Endothelial cell of umbilical vein (primary cell): ENCODE measurements at regions not wholly inside any gene's neighbourhood (a gene's known extent, or its start where the extent isn't known, plus 50 kb on each side); places are given as distances from the start of the nearest gene placed in this dataset.

Source experiments
- BruUV-seq: library from RNA; stranded (reverse); fragments of 400-500 nt; replicated peaks from 2 replicates; lab custom pipeline; 2021; lab: Mats Ljungman, UMichigan
- CTCF ChIA-PET: fragments of 300-600, 350-600 bp; sonication (Branson Sonifier 250); formaldehyde crosslinking; loops from one replicate; lab custom pipeline; 2021; ENCODE audit warnings: antibody characterized with exemption, inconsistent platforms; lab: Charles Lee
- POLR2A ChIA-PET: fragments of 300-600, 350-600 bp; sonication (Branson Sonifier 250); formaldehyde crosslinking; loops from one replicate; lab custom pipeline; 2021; ENCODE audit warnings: antibody characterized with exemption, inconsistent platforms; lab: Charles Lee
- DNase-seq: peaks from one replicate; pipeline ENCODE4 v3.0.0-alpha.2; 2011; ENCODE audit warnings: low read depth, low spot score
- FAIRE-seq: peaks from 2 replicates; lab custom pipeline; 2011; peaks lifted over from hg19 to GRCh38; lab: Jason Lieb, UNC
- H2AFZ ChIP-seq: 2 replicates; pipeline ENCODE4 v1.6.0; 2012; ENCODE audit warnings: low read depth, low read length, control low read depth, inconsistent platforms
- H3K27ac ChIP-seq: 2 replicates; pipeline ENCODE4 v1.5.1; 2011; ENCODE audit warnings: low read depth, mild to moderate bottlenecking, control low read depth, low read length, moderate library complexity; ENCODE audit not compliant: insufficient read depth
- H3K27me3 ChIP-seq, 2 experiments: 2 replicates each; pipeline versions ENCODE4 v1.6.0 to v1.6.1; 2011; ENCODE audit warnings: low read length in 2 of 2, mixed read lengths in 1 of 2; ENCODE audit not compliant: control insufficient read depth in 2 of 2, insufficient read depth in 2 of 2
- H3K36me3 ChIP-seq, 2 experiments: 2 replicates in 1 of 2; 3 replicates in 1 of 2; pipeline ENCODE4 v1.5.1; 2011; ENCODE audit warnings: low read length in 2 of 2, mild to moderate bottlenecking in 1 of 2, moderate library complexity in 1 of 2; ENCODE audit not compliant: control insufficient read depth in 2 of 2, insufficient read depth in 2 of 2; ENCODE audit errors: extremely low read depth in 1 of 2
- H3K4me1 ChIP-seq: 3 replicates; pipeline ENCODE4 v1.5.1; 2011; ENCODE audit warnings: mild to moderate bottlenecking, low read length; ENCODE audit not compliant: control insufficient read depth, insufficient read depth; ENCODE audit errors: extremely low read depth
- H3K4me2 ChIP-seq: 2 replicates; pipeline ENCODE4 v1.6.1; 2011; ENCODE audit warnings: low read length, control low read depth, mixed read lengths; ENCODE audit not compliant: insufficient read depth
- H3K4me3 ChIP-seq, 3 experiments: fragments of 200-600 bp in 1 of 3; sonication (generic), shearing (Covaris generic) in 1 of 3; replicated peaks in 1 of 3; 2 replicates each; pipeline ENCODE4 v1.5.1; 2011 to 2016; ENCODE audit warnings: control low read depth in 3 of 3, low read length in 3 of 3, mild to moderate bottlenecking in 2 of 3, inconsistent platforms in 1 of 3, low read depth in 1 of 3, moderate library complexity in 1 of 3; ENCODE audit not compliant: insufficient read depth in 1 of 3
- H3K79me2 ChIP-seq: 2 replicates; pipeline ENCODE4 v1.6.0; 2012; ENCODE audit warnings: low read length, inconsistent platforms; ENCODE audit not compliant: control insufficient read depth, insufficient read depth
- H3K9ac ChIP-seq: replicated peaks from 2 replicates; pipeline ENCODE3; 2011; ENCODE audit warnings: low read length, control low read depth; ENCODE audit not compliant: insufficient read depth; ENCODE audit errors: extremely low read depth
- H3K9me1 ChIP-seq: replicated peaks from 3 replicates; pipeline ENCODE4 v1.6.0; 2011; ENCODE audit warnings: mild to moderate bottlenecking, low read length; ENCODE audit not compliant: control insufficient read depth, insufficient read depth; ENCODE audit errors: extremely low read depth
- H3K9me3 ChIP-seq: replicated peaks from 2 replicates; pipeline ENCODE4 v1.5.1; 2012; ENCODE audit warnings: low read length, inconsistent platforms; ENCODE audit not compliant: control insufficient read depth, insufficient read depth
- H4K20me1 ChIP-seq: replicated peaks from 2 replicates; pipeline ENCODE3; 2011; ENCODE audit warnings: mild to moderate bottlenecking, low read length; ENCODE audit not compliant: control insufficient read depth, insufficient read depth; ENCODE audit errors: extremely low read depth
- CTCF ChIP-seq, 2 donors: IDR thresholded peaks; 1 replicate in 1 of 2; 2 replicates in 1 of 2; pipeline ENCODE4 v1.5.1; 2011; ENCODE audit warnings: low read length in 2 of 2, mild to moderate bottlenecking in 2 of 2, moderate library complexity in 2 of 2, control low read depth in 1 of 2, inconsistent platforms in 1 of 2, low read depth in 1 of 2; ENCODE audit not compliant: insufficient read depth in 1 of 2; ENCODE audit errors: extremely low read depth in 1 of 2
- EZH2 ChIP-seq: IDR thresholded peaks from 2 replicates; pipeline ENCODE4 v1.6.1; 2012; ENCODE audit warnings: borderline replicate concordance, low read depth, mild to moderate bottlenecking, moderate library complexity, low read length, inconsistent platforms; ENCODE audit not compliant: severe bottlenecking
- FOS ChIP-seq: IDR thresholded peaks from 2 replicates; pipeline ENCODE4 v1.6.1; 2011; ENCODE audit warnings: mild to moderate bottlenecking, low read length, moderate library complexity, borderline replicate concordance; ENCODE audit not compliant: insufficient read depth
- GATA2 ChIP-seq: IDR thresholded peaks from 2 replicates; pipeline ENCODE4 v1.7.0; 2011; ENCODE audit warnings: low read depth, mild to moderate bottlenecking, moderate library complexity, mixed read lengths, low read length; ENCODE audit not compliant: insufficient read length, insufficient read depth
- JUN ChIP-seq: IDR thresholded peaks from 2 replicates; pipeline ENCODE4 v1.6.1; 2011; ENCODE audit warnings: borderline replicate concordance, low read depth; ENCODE audit not compliant: insufficient read length, insufficient read depth
- POLR2A ChIP-seq: IDR thresholded peaks from 2 replicates; pipeline ENCODE4 v1.6.1; 2012; ENCODE audit warnings: low read depth, mild to moderate bottlenecking, control low read depth, low read length
- POLR2AphosphoS5 ChIP-seq: IDR thresholded peaks from 2 replicates; pipeline ENCODE4 v1.6.1; 2012; ENCODE audit warnings: low read depth, mild to moderate bottlenecking, control low read depth, low read length, moderate library complexity; ENCODE audit not compliant: insufficient read depth
- dilution Hi-C: fragments of 300-500 bp; cut with MboI; formaldehyde crosslinking; loops from one replicate; pipeline ENCODE4 v1.15.0; 2019; ENCODE audit warnings: low sequenced_read_pairs; ENCODE audit not compliant: extremely low pct_ligation_motif_present
- intact Hi-C: fragments of 100-400 bp; cut with micrococcal nuclease; formaldehyde crosslinking; loops from one replicate; pipeline ENCODE4 v1.10.0; 2022

- dilution Hi-C loops (no loop called here), intact Hi-C loops (no loop called here)
- Histone ChIP-seq H3K9me3 (no peaks in the 10 kb centered on the region), H3K27ac (no peak overlapping the region), H4K20me1 (no peaks in the 10 kb centered on the region), H3K9me1 (peaks cover 2% of the 10 kb centered on the region), H3K4me3 (no peak overlapping the region), H3K79me2 (no peaks in the 10 kb centered on the region), H2AFZ (no peak overlapping the region), H3K27me3 (no peaks in the 10 kb centered on the region), H3K36me3 (no peaks in the 10 kb centered on the region), H3K4me2 (no peak overlapping the region), H3K4me1 (no peaks in the 10 kb centered on the region), H3K9ac (no peak overlapping the region)
- no TSS peak for BruUV-seq
- ChIA-PET CTCF (no interaction called here), POLR2A (no interaction called here)
- DNase-seq: no peak
- FAIRE-seq: no peak
- TF ChIP-seq POLR2AphosphoS5 (no peak), FOS (no peak), JUN (no peak), EZH2 (no peak), CTCF (IDR thresholded peaks at IDR 0.05; ENCODE audit: extremely low read depth in 1 of 2, insufficient read depth in 1 of 2, low read depth in 1 of 2, low read length in 2 of 2) (no peak), GATA2 (no peak), POLR2A (no peak)
Measured at GRCh38 chr4:81626851-81627250, 155.1 kb upstream of the RASGEF1B start.
